GM19351 (cell line): ENCODE measurements at regions not wholly inside any gene's neighbourhood (a gene's known extent, or its start where the extent isn't known, plus 50 kb on each side); places are given as distances from the start of the nearest gene placed in this dataset.
"Not testable (repeated sequence)": the region's sequence is repeated elsewhere in the genome, so short reads cannot be mapped to it uniquely, and the experiment has no call there.

Source experiments
- ATAC-seq: cut with Tn5 transposase; IDR thresholded peaks from one replicate; pipeline ENCODE4 v1.9.1; 2021; ENCODE audit warnings: mild to moderate bottlenecking, moderate library complexity; ENCODE audit not compliant: unreplicated experiment

DNA sequence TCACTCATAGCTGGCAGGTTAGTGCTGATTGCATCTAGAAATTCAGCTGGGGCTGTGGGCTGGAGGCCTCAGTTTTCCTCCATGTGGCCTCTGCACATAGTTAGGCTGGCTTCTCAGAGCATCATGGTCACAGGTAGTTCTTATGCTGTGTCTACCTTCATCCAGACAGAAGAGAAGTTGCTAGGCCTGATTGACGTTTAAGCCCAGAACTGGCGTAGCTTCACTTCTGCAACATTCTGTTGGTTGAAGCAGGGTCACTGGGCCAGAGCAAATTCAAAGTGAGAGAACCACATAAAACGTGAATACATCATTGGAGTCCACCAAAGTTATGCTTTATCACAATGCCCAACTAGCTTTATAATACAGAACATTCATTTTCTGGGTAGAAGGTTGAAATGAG lies 116.0 kb downstream of the SPP2 start:
- no peak for ATAC-seq

DNA sequence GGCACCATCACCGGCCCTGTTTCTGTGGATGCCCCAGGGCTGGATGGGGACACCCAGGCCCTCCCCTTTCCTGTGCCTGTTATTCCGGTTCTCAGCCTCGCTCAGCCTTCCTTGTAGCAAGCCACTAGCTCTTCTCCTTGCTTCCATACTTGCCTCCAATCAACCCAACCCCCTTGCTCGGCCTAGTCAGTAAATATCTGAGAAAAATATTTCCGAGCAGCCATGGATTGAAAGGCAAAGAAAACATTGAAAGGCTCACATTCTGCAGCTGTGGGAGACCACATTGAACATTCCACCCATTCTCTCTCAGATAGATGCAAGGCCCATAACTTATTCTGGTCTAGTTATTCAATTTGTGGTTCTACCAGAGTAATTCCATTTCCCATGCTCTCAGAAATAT lies 114.9 kb downstream of the SPP2 start:
- no peak for ATAC-seq

DNA sequence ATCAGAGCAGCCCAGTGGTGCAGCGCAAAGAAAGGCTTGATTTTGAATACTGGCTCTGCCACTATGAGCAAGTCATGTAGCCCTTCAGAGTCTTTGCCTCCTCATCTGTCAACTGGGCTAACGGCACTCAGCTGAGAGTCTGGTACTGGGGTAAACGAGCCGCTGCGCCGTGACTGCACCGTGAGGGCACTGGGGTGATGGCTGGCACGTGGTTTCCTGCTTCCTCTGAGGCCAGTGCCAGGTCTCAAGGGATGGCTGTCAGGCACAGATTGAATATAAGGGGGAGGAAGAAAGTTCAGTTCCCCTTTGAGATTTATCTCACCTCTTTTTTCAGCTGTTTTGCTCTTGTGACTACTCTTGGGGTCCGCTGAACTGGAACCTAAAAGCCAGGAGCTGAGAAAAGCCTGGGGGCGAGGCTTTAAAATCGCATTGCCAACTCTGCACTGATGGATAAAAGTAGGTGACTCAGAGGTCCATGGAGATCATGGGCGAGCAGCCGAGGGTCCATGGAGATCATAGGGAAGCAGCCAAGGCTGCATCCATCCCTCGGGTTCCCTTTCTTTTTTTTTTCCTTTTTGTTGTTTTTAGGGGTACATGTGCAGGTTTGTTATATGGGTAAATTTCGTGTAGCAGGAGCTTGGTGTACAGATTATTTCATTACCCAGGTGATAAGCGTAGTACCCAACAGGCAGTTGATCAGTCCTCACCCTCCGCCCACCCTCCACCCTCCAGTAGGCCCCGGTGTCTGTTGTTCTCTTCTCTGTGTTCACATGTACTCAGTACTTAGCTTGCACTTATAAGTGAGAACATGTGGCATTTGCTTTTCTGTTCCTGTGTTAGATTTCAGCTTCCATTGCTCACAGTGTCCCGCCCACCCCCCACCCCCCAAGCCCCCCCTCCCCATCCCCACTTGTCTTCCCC lies 114.3 kb downstream of the SPP2 start:
- no peak for ATAC-seq

DNA sequence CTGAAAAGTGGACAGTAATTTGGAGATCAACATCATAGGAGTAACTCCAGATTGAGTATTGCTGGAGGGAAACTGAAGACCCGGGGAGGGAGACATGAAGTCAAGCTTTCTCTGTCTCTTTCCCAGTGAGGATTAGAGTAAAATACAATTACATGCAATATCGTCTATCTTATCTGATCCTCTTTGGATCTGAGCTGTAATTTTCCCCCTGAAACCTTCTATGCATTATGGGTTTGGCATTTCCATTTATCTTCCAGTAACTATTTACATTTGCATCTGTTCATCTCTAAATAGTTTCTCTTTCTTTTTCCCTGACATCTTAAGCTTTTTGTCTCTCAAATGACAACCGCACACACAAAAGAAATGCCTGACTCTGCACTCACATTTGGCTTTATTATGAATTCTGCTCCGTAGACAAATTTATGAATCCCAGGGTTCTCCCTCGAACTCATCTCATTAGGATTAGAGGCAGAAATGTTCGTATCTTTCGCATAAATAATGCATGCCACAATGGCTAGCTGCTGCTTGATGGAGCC lies 113.1 kb downstream of the SPP2 start:
- no peak for ATAC-seq

DNA sequence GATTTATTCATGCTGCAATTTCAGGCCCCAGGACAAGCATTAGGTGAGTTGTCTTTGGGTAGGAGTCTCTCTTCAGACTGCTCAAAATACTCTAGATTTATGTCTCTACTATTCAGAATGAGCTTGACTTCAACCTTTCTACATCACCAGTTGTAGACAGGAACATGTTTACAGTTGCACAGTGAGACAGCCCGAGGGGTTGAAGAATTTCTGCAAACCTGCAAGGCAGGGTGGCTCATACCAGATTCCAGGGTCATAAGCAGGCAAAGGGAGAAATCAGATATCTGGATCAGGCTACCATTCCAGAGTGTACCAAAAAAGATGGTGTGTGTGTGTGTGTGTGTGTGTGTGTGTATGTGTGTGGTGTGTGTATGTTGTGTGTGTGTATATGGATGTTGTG lies 112.4 kb downstream of the SPP2 start:
- no peak for ATAC-seq

DNA sequence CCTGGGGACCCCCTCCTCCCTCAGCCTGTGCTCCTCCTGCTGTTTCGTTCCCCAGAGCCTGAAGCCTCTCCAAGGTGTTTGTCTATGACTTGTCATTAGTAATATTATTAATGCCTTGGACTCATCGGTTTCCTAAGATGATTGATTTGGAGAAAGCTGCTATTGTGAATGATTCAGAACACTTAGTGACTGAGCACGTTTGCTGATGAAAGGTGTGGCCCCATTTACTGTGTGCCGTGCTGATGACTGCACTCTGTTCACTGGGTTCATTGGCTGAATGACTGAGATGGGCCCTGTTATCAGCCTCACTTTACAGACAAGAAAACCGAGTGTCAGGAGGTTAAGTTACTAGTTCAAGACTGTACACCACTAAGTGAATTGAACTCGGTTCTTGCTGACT lies 111.4 kb downstream of the SPP2 start:
- ATAC-seq: no peak

DNA sequence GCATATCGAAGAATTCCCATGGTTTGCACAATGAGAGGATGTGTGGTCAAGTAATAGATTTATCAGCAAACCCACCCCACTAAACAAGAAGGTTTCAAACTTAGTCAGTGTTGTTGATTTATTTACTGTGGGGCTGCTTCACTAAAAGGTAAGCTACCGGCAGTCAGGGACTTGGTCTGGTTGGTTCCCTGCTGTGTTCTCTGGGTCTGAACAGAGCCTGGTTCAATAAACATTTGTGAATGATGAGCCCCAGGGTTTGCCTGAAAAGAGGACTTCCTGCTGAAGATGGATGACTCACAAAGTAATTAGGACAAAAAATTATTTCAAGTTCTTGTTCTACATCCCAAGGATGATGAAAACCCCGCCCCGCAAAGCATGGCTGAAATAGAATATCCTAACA lies 108.3 kb downstream of the SPP2 start:
- no peak for ATAC-seq

DNA sequence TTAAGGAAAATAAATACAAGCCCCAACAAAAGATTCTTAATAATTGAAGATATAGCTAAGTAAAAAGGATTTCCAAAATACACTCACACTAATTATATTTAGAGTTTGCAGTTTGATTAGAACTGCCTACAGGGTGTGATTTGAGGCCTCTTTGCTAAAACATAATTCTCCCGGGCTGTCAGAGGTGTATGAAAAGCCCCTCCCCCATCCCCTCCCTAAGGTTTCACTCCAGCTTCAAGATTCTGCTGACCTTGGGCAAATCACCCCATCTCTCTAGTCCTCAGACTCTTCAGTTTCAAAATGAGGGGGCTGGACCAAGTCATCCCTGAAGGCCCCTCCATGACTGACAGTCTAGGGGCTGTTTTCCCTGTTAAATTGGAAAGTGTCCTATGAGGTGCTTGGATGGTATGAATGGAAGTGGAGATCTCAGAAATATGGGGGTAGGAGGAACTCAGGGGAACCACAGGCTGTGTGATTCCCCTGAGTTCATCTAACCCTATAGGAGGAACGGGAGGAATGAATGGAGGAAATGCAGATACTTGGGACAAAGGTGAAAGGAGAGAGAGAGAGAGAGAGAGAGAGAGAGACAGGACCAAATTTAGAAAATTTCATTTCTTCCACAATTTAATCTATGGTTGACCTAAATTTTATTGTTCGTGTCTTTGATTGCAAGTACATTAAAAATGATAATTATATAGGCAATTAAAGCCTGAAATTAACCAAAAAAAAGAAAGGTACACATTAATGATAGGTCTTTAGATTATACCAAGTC lies 107.5 kb downstream of the SPP2 start:
- ATAC-seq: no peak

DNA sequence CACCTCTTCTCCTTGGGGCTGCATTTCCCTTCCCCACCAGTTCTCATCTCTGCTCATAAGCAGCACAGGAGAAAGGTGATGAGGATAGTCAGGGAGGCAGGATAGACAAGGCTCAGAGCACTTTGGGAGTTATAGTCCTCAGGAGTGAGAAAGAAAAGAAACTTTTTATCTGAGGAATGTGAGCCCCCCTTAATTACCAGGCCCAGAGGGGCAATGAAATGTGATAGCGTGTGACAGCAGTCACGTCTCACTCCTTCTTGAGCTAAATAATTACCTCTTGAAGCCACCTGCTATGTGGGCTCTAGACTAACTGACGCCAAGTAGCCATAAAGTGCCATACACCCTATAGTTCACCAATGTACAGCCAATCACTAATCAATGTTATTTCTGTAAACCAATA lies 105.8 kb downstream of the SPP2 start:
- ATAC-seq: no peak

DNA sequence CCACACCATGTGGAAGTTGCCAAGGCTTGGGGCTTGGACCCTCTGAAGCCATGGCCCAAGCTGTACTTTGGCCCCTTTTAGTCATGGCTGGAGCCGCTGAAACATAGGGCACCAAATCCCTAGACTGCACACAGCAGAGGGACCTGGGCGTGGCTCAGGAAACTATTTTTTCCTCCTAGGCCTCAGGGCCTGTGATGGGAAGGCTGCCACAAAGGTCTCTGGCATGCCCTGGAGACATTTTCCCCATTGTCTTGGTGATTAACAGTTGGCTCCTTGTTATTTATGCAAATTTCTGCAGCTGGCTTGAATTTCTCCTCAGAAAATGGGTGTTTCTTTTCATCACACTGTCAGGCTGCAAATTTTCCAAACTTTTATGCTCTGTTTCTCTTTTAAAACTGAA lies 102.3 kb downstream of the SPP2 start:
- ATAC-seq: not testable (repeated sequence)

DNA sequence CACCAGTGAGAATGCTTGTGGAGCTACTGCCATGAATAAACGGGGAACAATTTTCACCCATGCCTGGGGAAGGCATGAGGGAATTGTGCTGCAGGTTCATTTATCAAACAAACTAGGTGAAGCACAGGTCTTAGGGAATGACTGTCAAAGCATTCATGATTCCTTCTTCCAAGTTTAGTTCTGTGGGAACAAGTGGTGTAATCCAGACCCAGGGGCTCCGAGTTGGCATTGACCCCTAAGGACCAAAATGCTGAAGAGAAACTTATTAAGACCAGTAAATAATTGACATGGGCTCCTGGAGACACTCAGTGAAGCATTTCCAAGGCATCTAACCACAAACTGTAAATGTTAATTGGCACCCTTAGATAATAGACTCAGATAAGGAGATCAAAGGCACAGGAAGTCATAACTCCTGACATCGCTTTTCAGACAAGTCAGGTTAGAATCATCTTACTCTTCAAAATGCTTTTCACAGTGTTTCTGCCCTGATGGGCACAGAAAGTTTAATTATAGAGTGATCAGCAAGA lies 96.9 kb downstream of the SPP2 start:
- no peak for ATAC-seq

DNA sequence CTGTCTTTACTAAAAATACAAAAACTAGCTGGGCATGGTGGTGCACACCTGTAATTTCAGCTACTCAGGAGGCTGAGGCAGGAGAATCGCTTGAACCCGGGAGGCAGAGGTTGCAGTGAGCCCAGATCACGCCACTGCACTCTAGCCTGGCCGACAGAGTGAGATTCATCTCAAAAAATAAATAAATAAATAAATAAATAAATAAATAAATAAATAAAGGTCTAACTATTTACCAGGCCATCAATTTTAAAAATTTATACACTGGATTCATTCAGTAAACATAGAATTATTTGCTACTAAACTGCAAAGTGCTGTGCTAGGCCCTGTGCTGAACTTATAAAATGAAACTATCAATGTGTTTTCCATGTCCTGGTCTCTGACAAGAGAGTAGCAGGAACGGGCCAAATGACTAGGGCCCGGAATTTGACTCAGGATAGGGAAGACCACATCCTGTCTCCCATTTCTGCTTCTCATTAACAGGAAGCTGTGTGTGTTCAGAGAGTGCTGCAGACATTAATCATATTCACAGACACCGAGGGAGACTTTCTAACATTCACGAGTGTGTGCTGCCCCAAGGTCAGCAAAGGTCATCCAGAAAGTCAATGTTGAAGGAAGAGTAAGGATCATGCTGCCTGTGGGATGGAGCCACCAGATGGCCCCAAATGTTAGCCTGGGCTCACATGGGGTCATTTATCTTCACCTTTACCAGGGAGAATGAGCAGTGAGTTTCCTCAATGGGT lies 95.8 kb downstream of the SPP2 start:
- ATAC-seq: no peak

DNA sequence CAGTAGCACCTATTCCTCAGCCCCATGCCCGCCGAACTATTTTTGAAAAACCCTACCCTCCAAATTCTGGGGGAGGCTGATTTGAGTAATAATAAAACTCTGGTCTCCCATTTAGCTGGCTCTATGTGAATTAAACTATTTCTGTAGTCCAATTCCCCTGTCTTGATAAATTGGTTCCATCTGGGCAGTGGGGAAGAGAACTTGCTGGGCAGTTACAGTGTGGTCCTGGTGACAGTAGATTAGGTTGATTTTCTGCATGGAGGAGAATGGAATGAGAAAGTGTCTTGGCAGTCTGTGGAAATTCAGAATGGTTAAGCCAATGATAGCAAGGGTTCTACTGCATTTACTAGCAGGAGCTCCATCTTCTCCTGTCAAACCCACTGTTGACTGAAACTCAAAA lies 95.0 kb downstream of the SPP2 start:
- ATAC-seq: no peak

DNA sequence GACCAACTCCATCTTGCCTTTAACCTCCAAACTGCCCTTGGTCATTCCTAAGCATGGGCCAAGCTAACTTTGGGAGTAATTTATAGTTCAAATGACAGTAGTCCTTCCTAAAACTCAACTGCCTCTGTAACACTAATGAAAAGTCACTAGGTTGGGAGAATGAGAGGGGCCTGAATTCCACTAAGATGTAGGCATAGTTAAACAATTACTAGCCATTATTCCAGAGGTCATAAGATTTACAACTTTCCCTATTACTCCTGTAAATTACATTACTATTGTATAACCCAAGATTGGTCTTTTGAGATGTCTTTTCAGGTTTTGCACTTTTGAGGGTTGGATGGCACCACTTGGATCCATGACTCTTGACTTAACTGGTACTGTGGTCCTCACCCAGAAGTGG lies 94.6 kb downstream of the SPP2 start:
- no peak for ATAC-seq

DNA sequence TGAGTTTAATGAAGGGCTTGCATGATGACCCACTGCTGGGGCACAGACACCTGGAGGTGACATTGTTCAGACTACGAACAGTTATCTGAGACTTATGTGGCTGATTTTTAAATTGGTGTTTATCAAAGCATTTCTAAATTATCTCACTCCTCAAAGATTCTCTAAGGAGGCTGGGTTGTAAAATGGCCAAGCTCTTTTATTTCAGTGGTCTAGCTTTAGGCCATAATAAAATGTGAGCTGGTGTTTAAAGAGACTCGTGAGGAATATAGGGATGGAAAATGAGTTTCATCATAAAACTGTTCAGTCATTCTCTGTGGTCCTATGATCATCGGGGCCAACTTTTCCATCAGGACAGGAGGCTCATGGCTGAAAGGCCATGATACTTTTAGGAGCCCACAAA lies 93.4 kb downstream of the SPP2 start:
- no peak for ATAC-seq

DNA sequence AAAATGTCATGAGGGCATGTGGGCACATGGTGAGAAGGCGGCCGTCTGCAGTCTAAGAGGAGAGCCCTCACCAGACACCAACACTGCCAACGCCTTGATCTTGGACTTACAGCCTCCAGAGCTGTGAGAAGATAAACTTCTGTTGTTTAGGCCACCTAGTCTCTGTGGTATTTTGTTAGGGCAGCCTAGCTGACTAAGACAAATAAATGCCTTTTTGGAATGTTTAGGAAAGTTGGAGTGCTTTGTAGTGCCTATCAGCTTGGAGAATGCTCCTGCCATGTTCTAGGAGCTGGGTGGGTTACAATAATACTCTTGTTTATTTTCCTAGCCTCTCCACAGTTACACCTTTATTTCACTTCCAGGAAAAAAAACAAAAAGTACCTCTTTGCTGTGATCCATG lies 92.0 kb downstream of the SPP2 start:
- no peak for ATAC-seq

DNA sequence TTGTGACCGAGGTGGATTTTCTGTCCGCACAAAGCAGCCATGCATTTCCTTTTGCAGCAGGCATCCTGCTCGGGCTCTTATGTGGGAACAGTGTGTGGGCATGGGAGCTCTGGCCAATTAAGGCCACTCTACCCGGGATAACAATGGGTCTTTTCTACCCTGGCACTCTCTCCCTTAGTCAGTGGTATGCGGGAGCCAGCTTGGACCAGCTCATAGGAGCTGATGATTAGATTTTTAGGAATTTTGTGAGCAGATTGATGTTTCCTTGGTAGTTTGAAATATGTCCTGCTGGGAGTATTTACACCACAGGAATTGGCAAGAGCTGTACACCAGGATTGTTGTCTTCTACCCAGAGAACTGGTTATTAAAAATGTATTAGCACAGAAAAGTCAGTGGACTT lies 89.3 kb downstream of the SPP2 start:
- no peak for ATAC-seq

DNA sequence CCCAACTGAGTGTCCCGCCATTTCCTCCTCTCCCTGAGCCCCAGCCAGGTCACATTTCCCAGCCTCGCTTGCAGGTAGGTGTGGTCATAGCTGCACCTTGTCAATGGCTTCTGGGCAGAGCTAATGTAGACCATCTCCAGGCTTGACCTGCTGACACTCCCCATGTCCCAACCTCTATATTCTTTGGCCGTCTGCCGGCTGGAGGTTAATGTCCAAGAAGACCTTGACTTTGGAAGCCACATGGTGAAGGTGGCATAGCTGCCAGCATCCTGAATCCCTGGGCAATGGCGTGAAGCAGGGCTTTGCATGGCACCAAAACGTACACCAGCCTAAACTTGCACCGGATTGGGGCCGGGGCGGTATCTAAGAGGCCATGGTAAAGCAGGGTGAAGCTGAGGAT lies 88.3 kb downstream of the SPP2 start:
- ATAC-seq: no peak

DNA sequence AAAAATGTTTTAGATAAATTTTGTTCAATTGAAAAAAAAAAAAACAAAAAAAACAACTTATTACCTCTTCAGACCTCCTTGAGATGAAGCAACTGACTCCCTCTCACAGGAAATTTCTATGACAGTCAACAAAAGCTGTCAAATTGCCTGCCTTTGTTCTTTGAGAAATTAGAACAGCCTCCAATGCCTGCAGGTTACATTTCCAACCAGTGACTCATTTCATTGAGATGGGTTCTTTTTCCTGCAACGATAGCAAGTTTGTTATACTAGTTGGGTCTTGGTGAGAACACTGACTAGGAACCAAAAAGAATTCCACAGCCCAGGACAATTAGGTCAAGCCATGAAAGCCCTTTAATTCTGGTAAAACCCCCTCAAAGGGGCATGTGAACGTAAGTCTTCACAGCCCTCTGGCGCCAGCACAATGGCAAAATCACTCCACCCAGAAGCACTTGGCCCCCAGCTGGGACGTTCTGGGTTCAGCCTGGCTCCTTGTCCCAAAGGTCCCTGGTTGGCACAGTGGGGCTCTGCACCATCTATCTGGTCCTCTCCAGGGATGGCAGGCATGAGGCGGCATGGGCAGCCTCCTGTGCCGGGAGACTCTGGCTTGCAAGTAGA lies 87.0 kb downstream of the SPP2 start:
- no peak for ATAC-seq

DNA sequence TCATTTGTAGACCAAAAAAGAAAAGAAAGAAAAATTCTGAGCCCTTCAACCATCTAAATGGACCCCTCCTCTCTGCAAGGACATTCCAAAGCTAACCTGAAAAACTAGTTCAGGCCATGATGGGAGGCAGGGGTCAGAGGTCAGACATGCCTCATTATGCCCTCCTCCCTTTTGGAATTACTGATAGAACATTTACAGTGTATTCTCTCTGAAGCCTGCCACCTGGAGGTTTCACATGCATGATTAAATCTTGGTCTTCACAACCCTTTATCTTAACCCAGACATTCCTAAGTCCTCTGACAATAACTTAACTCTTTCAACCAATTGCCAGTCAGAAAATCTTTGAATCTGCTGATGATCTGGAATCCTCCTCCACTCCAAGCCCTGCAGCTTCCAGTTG lies 86.0 kb downstream of the SPP2 start:
- ATAC-seq: no peak
